AG04450 (cell line): ENCODE measurements at regions not wholly inside any gene's neighbourhood (a gene's known extent, or its start where the extent isn't known, plus 50 kb on each side); places are given as distances from the start of the nearest gene placed in this dataset.

Source experiments
- CTCF ChIA-PET: fragments of 300-600, 350-600 bp; formaldehyde crosslinking; extraction: SDS; loops from one replicate; lab custom pipeline; 2022; ENCODE audit warnings: antibody characterized with exemption, inconsistent platforms; lab: Charles Lee
- POLR2A ChIA-PET: fragments of 350-600 bp; formaldehyde crosslinking; extraction: SDS; loops from one replicate; lab custom pipeline; 2021; ENCODE audit warnings: antibody characterized with exemption, inconsistent platforms; lab: Yijun Ruan, JAX
- DNase-seq: peaks from one replicate; pipeline ENCODE4 v3.0.0-alpha.2; 2011; ENCODE audit warnings: low read depth, low spot score
- H3K27ac ChIP-seq: one replicate; pipeline ENCODE4 v1.5.1; 2012; ENCODE audit warnings: low read depth, low read length, control low read depth
- H3K27me3 ChIP-seq: one replicate; pipeline ENCODE4 v1.6.0; 2012; ENCODE audit warnings: low read length; ENCODE audit not compliant: control insufficient read depth, insufficient read depth
- H3K4me3 ChIP-seq: 2 replicates; pipeline ENCODE4 v1.5.1; 2011; ENCODE audit warnings: mild to moderate bottlenecking, low read depth, low read length, control low read depth
- H3K9me3 ChIP-seq: 2 replicates; pipeline ENCODE4 v1.5.1; 2012; ENCODE audit warnings: low read length; ENCODE audit not compliant: control insufficient read depth, insufficient read depth
- TF ChIP-seq, protein P1 (sequence below): IDR thresholded peaks from 2 replicates; pipeline ENCODE4 v1.5.1; 2011; ENCODE audit warnings: low read depth, low read length, control low read depth, inconsistent platforms

DNA sequence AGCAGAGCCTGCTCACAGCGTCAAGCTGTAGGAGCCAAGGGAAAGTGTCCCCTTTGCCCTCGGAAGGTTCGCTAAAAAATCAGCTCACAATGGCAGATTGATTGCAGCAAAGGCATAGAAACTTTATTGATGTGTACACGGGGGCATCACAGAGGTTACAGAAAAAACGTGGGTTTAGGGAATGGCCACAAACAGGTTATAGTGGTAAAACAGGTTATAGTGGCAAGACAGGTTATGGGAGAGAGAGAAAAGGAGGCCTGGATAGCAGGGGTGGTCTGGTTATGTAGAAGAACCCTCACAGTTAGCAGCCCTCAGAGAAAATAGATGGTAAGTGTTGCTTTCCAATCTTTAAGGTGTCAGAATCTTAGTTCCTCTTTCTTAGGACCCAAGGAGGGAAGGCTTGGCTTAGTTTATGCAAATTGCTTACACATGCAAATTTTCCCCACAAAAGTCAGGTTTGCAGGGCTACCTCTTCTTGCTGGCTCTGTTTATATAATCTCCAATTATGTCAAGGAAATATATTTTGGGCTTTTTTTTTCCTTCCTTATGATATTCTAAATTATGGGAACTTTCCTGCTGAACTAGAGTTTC, 113.7 kb downstream of the BMP15 start:
- ChIA-PET CTCF (no interaction called here), POLR2A (no interaction called here)
- Histone ChIP-seq H3K27ac (no peak overlapping the region), H3K9me3 (no peaks in the 10 kb centered on the region), H3K4me3 (no peak overlapping the region), H3K27me3 (no peaks in the 10 kb centered on the region)
- TF ChIP-seq, protein P1, sequence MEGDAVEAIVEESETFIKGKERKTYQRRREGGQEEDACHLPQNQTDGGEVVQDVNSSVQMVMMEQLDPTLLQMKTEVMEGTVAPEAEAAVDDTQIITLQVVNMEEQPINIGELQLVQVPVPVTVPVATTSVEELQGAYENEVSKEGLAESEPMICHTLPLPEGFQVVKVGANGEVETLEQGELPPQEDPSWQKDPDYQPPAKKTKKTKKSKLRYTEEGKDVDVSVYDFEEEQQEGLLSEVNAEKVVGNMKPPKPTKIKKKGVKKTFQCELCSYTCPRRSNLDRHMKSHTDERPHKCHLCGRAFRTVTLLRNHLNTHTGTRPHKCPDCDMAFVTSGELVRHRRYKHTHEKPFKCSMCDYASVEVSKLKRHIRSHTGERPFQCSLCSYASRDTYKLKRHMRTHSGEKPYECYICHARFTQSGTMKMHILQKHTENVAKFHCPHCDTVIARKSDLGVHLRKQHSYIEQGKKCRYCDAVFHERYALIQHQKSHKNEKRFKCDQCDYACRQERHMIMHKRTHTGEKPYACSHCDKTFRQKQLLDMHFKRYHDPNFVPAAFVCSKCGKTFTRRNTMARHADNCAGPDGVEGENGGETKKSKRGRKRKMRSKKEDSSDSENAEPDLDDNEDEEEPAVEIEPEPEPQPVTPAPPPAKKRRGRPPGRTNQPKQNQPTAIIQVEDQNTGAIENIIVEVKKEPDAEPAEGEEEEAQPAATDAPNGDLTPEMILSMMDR = no peak
- no peak for DNase-seq

DNA sequence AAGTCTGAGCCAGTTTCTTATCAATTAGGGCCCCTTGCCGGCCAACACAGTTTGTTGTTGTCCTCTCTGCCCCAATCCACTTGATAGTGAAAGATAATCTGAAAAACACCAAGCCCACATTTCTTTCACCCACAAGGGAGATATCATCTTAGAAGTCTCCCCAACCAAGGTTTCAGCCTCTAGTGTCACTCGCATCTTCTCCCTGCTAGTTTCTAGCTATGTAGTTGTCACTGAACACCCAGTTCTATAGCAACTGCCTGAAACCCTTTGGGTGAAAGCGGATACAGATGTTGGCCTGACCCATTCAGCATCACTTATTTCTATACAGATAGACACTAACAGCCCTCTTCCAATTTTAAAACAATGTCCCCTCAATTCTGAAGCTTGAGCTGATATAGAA, 116.3 kb downstream of the BMP15 start:
- no peaks in the 10 kb centered on the region for H3K9me3 ChIP-seq
- no peak overlapping the region for H3K27ac ChIP-seq
- no peak overlapping the region for H3K4me3 ChIP-seq
- no peak for DNase-seq
- no peaks in the 10 kb centered on the region for H3K27me3 ChIP-seq
- ChIA-PET POLR2A (no interaction called here), CTCF (no interaction called here)
- TF ChIP-seq, protein P1 = no peak

DNA sequence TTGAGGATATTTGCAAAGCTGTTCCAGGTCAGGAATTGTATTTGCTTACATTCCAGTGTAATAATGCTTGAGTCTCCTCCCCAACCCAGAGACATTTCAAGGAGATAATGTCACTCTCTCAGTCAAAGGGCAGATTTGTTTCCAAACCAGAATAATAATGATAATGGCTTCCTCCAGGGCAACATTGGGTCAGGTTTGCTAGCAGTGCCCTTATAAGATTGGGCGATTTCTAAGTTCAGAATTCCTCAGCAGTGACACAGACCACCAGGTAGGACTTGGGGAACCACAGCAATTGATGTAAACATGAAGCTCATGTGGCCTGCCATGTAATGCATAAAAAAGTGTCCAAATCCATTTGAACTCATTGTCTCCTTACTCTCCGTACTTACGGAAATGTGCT, 125.2 kb downstream of the BMP15 start:
- CTCF ChIA-PET = interaction anchor here (1.1 kb wide), 1 partner anchor 344 kb away, joined by 9 read pairs; no protein-coding TSS in a partner anchor
- Histone ChIP-seq H3K27me3 (no peaks in the 10 kb centered on the region), H3K4me3 (no peak overlapping the region), H3K27ac (no peak overlapping the region), H3K9me3 (no peaks in the 10 kb centered on the region)
- TF ChIP-seq, protein P1 = no peak
- POLR2A ChIA-PET = no interaction called here
- DNase-seq = no peak

DNA sequence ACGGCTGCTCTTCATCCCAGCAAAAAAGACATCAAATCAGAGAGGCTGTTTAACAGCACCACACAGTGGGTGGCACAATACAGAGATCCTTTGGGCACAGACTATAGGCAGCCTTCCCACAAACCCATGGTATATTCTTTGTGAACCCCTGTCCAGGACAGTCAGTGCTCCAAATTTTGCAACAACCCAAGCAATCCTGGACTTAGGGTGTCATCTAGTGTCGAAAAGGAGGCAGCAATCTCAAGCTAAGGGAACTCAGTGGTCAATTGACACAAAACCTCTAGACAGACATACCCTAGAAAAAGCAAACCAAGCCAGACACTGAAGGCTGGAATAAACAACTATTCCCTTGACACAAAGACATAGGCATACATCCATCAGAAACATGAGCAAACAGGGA, 137.4 kb downstream of the BMP15 start:
- Histone ChIP-seq H3K4me3 (no peak overlapping the region), H3K27ac (no peak overlapping the region), H3K27me3 (no peaks in the 10 kb centered on the region), H3K9me3 (no peaks in the 10 kb centered on the region)
- TF ChIP-seq, protein P1 = no peak
- no peak for DNase-seq
- ChIA-PET CTCF (no interaction called here), POLR2A (no interaction called here)

DNA sequence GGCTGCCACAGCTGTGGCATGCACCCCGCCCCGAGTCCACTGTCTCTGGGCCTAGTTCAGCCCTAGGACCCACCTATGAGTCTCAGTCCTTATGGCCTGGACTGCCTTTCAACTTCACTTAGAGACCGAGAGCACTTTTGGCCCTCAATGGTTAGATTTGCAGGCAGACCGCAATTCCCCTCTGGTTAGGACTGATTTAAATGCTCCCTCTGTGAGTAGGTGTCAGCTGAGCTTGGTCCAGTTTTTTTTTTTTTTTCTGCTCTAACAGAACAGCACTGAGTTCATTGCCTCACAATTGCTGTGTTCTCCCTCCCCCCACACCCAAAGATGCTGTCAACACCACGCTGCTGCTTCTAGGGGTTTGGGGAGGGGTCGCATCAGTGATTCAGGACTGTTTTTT, 143.2 kb downstream of the BMP15 start:
- CTCF ChIA-PET = no interaction called here
- H3K27me3 ChIP-seq = no peaks in the 10 kb centered on the region
- H3K27ac ChIP-seq = no peak overlapping the region
- no peak for DNase-seq
- TF ChIP-seq, protein P1 = no peak
- no peaks in the 10 kb centered on the region for H3K9me3 ChIP-seq
- POLR2A ChIA-PET = no interaction called here
- no peak overlapping the region for H3K4me3 ChIP-seq
